Activated naive CD8-positive, alpha-beta T cell treated with anti-CD3 and anti-CD28 coated beads, Interleukin-2, amount 50 U/mL, for 24 hours (primary cell): ENCODE measurements at regions not wholly inside any gene's neighbourhood (a gene's known extent, or its start where the extent isn't known, plus 50 kb on each side); places are given as distances from the start of the nearest gene placed in this dataset.

Experiments
- ATAC-seq: fragments of 150-1000 bp; cut with Tn5 transposase; one replicate; pipeline ENCODE4 v1.10.0; 2021
- DNase-seq: peaks from one replicate; pipeline ENCODE4 v3.0.0; 2021
- H3K27ac Mint-ChIP-seq: one replicate; pipeline ENCODE4 v1.8.0; 2021; ENCODE audit warnings: mild to moderate bottlenecking, mixed read lengths
- H3K27me3 Mint-ChIP-seq: one replicate; pipeline ENCODE4 v1.8.0; 2021; ENCODE audit warnings: mixed read lengths
- H3K36me3 Mint-ChIP-seq: one replicate; pipeline ENCODE4 v1.8.0; 2021; ENCODE audit warnings: low read depth, mixed read lengths
- H3K4me1 Mint-ChIP-seq: one replicate; pipeline ENCODE4 v1.8.0; 2021; ENCODE audit warnings: mixed read lengths
- H3K4me3 Mint-ChIP-seq: one replicate; pipeline ENCODE4 v1.8.0; 2021; ENCODE audit warnings: mild to moderate bottlenecking, moderate library complexity, mixed read lengths
- H3K9me3 Mint-ChIP-seq: one replicate; pipeline ENCODE4 v1.8.0; 2021; ENCODE audit warnings: mixed read lengths

DNA sequence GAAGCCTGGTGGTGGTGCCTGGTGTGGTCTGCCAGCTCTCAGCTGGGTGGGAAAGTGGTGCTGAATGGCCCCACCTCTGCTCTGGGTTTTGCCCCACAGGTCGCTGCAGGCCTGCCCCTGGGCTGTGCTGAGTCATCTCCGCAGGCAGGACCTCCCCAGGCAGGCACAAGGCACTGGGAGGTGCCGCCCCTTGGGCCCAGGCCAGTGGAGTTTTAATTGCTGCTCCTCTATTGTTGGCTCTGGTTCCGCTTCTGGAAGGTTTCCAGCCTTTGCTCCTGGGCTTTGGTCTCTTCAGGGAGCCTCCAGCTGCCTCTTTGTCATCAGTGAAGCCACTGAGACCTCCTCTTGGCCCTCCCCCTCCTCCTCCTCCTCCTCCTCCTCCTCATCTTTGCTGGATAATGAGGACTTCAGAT is 180.3 kb upstream of the GRB10 start:
- H3K4me3 Mint-ChIP-seq = no peak overlapping the region
- no peak for DNase-seq
- no peak overlapping the region for H3K27ac Mint-ChIP-seq
- H3K36me3 Mint-ChIP-seq = peaks cover 1% of the 10 kb centered on the region
- peaks cover 18% of the 10 kb centered on the region for H3K9me3 Mint-ChIP-seq
- no peaks in the 10 kb centered on the region for H3K4me1 Mint-ChIP-seq
- H3K27me3 Mint-ChIP-seq = peaks cover 7% of the 10 kb centered on the region
- no peak for ATAC-seq

- DNase-seq (no peak), ATAC-seq (no peak)
- H3K27ac Mint-ChIP-seq = no peak overlapping the region
- H3K4me1 Mint-ChIP-seq = no peaks in the 10 kb centered on the region
- peaks cover 7% of the 10 kb centered on the region for H3K27me3 Mint-ChIP-seq
- no peak overlapping the region for H3K4me3 Mint-ChIP-seq
- peaks cover 1% of the 10 kb centered on the region for H3K36me3 Mint-ChIP-seq
- H3K9me3 Mint-ChIP-seq = peaks cover 13% of the 10 kb centered on the region
These were observed 179.7 kb upstream of the GRB10 start for GRCh38 chr7:50962281-50962883.

DNA sequence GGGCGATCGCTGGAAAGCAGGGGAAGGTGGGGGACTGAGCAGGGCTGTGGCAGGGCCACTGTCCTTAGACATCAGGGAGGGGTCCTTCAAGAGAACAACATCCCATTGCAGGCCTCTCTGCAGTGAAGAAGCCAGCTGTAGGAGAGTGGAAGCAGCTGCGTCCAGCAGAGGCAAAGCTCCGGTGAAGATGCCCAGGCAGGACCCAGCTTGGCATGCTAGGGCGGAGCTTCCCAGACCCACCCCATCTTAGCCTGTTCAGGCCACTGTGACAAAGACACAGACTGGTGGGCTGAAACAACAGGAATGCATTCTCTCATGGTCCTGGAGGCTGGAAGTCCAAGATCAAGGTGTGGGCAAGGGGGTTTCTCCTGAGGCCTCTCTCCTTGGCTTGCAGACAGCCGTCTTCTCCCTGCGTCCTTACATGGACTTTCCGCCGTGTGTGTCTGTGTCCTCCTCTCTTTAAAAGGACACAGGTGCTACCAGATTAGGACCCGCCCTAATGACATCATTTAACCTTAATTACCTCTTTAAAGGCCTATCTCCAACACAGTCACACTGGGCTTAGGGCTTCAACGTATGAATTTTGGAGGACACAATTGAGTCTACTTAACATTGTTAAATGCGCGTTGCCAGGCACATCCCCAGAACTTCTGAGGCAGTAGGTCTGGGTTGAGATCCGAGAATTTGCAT is 178.1 kb upstream of the GRB10 start:
- Mint-ChIP-seq H3K27me3 (peaks cover 7% of the 10 kb centered on the region), H3K36me3 (no peaks in the 10 kb centered on the region), H3K9me3 (no peaks in the 10 kb centered on the region), H3K27ac (no peak overlapping the region), H3K4me1 (no peaks in the 10 kb centered on the region), H3K4me3 (no peak overlapping the region)
- DNase-seq (no peak), ATAC-seq (no peak)

- Mint-ChIP-seq H3K9me3 (no peaks in the 10 kb centered on the region), H3K36me3 (no peaks in the 10 kb centered on the region), H3K4me1 (no peaks in the 10 kb centered on the region), H3K27ac (no peak overlapping the region), H3K27me3 (peaks cover 7% of the 10 kb centered on the region), H3K4me3 (no peak overlapping the region)
- ATAC-seq (no peak), DNase-seq (no peak)
These were observed 177.3 kb upstream of the GRB10 start for GRCh38 chr7:50959991-50960390.

GRCh38 chr7:50959560-50959959 is 176.9 kb upstream of the GRB10 start:
- Mint-ChIP-seq H3K9me3 (no peaks in the 10 kb centered on the region), H3K4me1 (no peaks in the 10 kb centered on the region), H3K27me3 (peaks cover 7% of the 10 kb centered on the region), H3K36me3 (no peaks in the 10 kb centered on the region), H3K27ac (no peak overlapping the region), H3K4me3 (no peak overlapping the region)
- ATAC-seq = no peak
- no peak for DNase-seq

GRCh38 chr7:50957855-50958254 is 175.2 kb upstream of the GRB10 start:
- Mint-ChIP-seq H3K4me1 (no peaks in the 10 kb centered on the region), H3K27ac (no peak overlapping the region), H3K4me3 (no peak overlapping the region), H3K27me3 (peaks cover 7% of the 10 kb centered on the region), H3K36me3 (no peaks in the 10 kb centered on the region), H3K9me3 (no peaks in the 10 kb centered on the region)
- no peak for ATAC-seq
- no peak for DNase-seq

GRCh38 chr7:50957431-50957830 is 174.7 kb upstream of the GRB10 start:
- H3K4me3 Mint-ChIP-seq = no peak overlapping the region
- no peaks in the 10 kb centered on the region for H3K9me3 Mint-ChIP-seq
- no peaks in the 10 kb centered on the region for H3K4me1 Mint-ChIP-seq
- DNase-seq (no peak), ATAC-seq (no peak)
- no peaks in the 10 kb centered on the region for H3K36me3 Mint-ChIP-seq
- H3K27me3 Mint-ChIP-seq = peaks cover 7% of the 10 kb centered on the region
- H3K27ac Mint-ChIP-seq = no peak overlapping the region

DNA sequence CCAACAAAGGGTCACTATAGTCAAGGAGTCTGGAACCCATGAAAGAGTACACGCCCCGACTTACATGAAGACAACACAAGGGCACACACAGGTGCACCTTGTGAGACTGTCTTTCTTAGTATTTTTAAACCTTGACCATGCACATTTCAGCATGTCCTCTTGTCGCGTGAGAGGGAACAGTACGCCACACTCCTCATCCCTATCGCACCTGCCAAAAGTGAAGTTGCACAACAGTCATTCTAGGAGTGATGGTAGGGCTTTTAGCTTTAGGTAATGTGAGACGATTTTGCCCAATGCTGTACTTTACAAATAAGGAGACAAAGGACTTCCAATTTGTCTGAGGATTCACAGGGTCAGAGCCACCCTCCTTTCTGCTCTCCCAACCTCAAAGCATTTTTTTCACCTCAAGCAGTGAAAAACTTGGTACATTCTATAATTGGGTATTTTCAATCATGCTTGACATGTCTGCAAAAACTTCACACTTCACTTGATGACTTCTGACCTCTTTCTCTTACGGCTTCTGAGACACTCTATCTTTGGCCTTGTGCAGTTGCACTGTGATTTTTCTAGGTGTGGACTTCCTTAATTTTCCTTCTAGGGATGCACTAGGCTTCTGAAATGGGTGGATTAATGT is 173.9 kb upstream of the GRB10 start:
- ATAC-seq (no peak), DNase-seq (no peak)
- H3K9me3 Mint-ChIP-seq = no peaks in the 10 kb centered on the region
- H3K4me1 Mint-ChIP-seq = no peaks in the 10 kb centered on the region
- no peak overlapping the region for H3K4me3 Mint-ChIP-seq
- H3K27me3 Mint-ChIP-seq = peaks cover 5% of the 10 kb centered on the region
- no peak overlapping the region for H3K27ac Mint-ChIP-seq
- no peaks in the 10 kb centered on the region for H3K36me3 Mint-ChIP-seq

GRCh38 chr7:50954716-50955115 is 172.0 kb upstream of the GRB10 start:
- Mint-ChIP-seq H3K4me1 (no peaks in the 10 kb centered on the region), H3K36me3 (no peaks in the 10 kb centered on the region), H3K27ac (no peak overlapping the region), H3K9me3 (peaks cover 8% of the 10 kb centered on the region), H3K4me3 (no peak overlapping the region), H3K27me3 (peaks cover 2% of the 10 kb centered on the region)
- DNase-seq = no peak
- no peak for ATAC-seq

DNA sequence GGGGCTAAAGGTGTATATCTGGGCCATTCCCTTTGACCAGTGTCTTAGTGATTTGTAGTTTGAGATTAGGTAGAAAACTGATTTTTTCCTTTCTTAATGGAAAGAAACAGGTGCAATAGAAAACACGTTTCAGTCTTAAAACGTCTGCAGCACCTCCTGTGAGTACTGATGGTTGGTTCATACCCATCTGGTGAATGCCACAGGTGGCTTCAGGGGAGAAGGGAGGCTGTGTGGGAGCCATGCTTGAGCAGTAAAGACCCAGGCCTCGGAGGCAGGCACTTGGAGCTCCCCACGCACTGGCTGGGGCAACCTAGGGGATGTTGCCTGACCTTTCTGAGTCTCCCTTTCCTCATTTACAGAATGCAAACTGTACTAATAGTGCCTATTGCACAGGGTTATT is 171.5 kb upstream of the GRB10 start:
- Mint-ChIP-seq H3K27me3 (peaks cover 2% of the 10 kb centered on the region), H3K36me3 (no peaks in the 10 kb centered on the region), H3K27ac (no peak overlapping the region), H3K9me3 (peaks cover 13% of the 10 kb centered on the region), H3K4me3 (no peak overlapping the region), H3K4me1 (no peaks in the 10 kb centered on the region)
- no peak for ATAC-seq
- no peak for DNase-seq

DNA sequence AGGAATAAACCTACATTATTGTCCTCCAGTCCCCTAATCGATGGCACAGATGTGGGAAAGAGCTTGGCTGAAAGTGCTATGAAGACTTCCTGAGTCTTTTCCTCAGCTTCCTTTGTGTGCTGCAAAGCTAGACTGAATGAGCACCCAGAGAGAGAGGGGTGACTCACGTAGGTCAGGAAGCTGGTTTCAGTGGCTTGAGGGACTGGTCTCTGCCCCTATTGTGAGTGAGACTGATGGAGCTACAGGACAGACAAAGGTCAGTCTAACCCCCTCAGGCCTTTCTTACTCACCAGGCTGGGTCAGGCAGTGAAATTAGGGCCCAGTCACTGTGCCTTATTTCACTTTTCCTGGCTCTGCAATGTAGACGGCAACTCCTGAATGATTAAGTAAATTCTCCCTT is 171.1 kb upstream of the GRB10 start:
- H3K27ac Mint-ChIP-seq = no peak overlapping the region
- H3K27me3 Mint-ChIP-seq = peaks cover 2% of the 10 kb centered on the region
- H3K4me1 Mint-ChIP-seq = no peaks in the 10 kb centered on the region
- peaks cover 17% of the 10 kb centered on the region for H3K9me3 Mint-ChIP-seq
- DNase-seq (no peak), ATAC-seq (no peak)
- no peaks in the 10 kb centered on the region for H3K36me3 Mint-ChIP-seq
- H3K4me3 Mint-ChIP-seq = no peak overlapping the region

- Mint-ChIP-seq H3K36me3 (no peaks in the 10 kb centered on the region), H3K9me3 (peaks cover 23% of the 10 kb centered on the region), H3K4me1 (no peaks in the 10 kb centered on the region), H3K27me3 (peaks cover 2% of the 10 kb centered on the region), H3K4me3 (no peak overlapping the region), H3K27ac (no peak overlapping the region)
- DNase-seq = no peak
- no peak for ATAC-seq
These were observed 170.6 kb upstream of the GRB10 start for GRCh38 chr7:50953303-50953702.

DNA sequence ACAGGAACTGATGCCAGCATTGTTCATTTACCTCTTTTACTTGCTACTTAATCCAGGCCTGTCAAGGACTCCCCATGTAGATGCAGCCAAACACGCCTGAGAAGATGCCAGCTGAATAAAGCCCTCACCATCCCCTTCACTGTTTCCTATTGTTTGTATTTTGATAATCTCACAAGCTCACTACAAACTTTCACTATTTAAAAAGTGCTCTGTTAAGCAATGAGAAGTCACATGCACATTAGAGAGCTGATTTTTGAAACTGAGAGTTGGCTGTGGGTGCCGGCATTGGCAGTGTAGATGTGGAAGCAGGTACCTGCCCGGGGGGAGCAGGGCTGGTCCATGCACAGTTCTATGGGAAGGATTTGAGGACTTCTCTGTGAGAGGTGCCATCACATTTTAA is 169.8 kb upstream of the GRB10 start:
- Mint-ChIP-seq H3K4me1 (no peaks in the 10 kb centered on the region), H3K36me3 (no peaks in the 10 kb centered on the region), H3K27ac (no peak overlapping the region), H3K9me3 (peaks cover 25% of the 10 kb centered on the region), H3K27me3 (peaks cover 2% of the 10 kb centered on the region), H3K4me3 (no peak overlapping the region)
- ATAC-seq (no peak), DNase-seq (no peak)

DNA sequence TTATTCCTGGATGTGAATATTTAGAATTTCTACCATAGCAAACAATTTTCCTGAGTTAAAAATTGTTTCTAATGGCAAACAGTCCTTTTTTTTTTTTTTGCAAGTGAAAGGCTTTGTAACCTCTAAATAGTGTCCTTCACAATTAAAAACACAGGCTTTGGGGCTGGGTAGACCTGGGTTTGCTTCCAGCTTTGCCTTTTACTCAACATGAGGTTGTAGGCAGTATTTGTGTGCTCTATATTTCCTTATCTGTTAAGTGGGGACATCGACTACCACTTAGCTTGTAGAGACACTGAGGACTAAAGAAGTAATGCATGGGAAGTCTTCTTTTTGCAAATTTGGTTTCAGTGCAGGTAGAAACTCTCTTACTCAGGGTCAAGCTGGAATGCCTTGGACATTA is 169.4 kb upstream of the GRB10 start:
- Mint-ChIP-seq H3K9me3 (peaks cover 25% of the 10 kb centered on the region), H3K4me1 (no peaks in the 10 kb centered on the region), H3K4me3 (no peak overlapping the region), H3K27ac (no peak overlapping the region), H3K36me3 (no peaks in the 10 kb centered on the region), H3K27me3 (peaks cover 2% of the 10 kb centered on the region)
- no peak for DNase-seq
- no peak for ATAC-seq

DNA sequence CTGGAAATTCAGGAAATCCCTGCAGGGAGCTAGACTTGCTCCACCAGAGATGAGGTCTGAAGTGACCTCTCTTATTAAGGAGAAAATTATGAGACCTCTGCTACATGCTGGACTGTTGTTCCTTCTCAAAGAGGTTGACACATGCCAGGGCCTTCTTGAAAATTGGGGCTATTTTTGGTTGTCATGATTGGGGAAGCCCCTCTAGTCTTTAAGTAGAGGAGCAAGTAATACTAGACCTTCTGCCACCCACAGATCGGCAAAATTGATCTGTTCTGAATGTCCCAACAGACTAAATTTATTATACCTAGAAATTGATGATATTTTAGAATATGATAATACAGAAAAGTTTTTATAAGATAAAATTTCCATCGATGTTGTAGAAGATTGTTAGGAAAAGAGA is 160.8 kb upstream of the GRB10 start:
- Mint-ChIP-seq H3K4me1 (no peaks in the 10 kb centered on the region), H3K4me3 (no peak overlapping the region), H3K27me3 (peaks cover 2% of the 10 kb centered on the region), H3K27ac (no peak overlapping the region), H3K36me3 (no peaks in the 10 kb centered on the region), H3K9me3 (peaks cover 4% of the 10 kb centered on the region)
- ATAC-seq = no peak
- DNase-seq = no peak
